BLaER1 (cell line): ENCODE measurements at regions not wholly inside any gene's neighbourhood (a gene's known extent, or its start where the extent isn't known, plus 50 kb on each side); places are given as distances from the start of the nearest gene placed in this dataset.
"Not testable (repeated sequence)": the region's sequence is repeated elsewhere in the genome, so short reads cannot be mapped to it uniquely, and the experiment has no call there.

Experiments
- H3K27ac ChIP-seq: shearing (Covaris generic); formaldehyde crosslinking; 2 replicates; pipeline ENCODE4 v1.8.1; 2022
- H3K27me3 ChIP-seq: shearing (Covaris generic); formaldehyde crosslinking; 2 replicates; pipeline ENCODE4 v1.8.1; 2022
- H3K36me3 ChIP-seq: shearing (Covaris generic); formaldehyde crosslinking; 2 replicates; pipeline ENCODE4 v1.8.1; 2022
- H3K4me1 ChIP-seq: shearing (Covaris generic); formaldehyde crosslinking; 2 replicates; pipeline ENCODE4 v1.8.1; 2022
- H3K4me2 ChIP-seq: shearing (Covaris generic); formaldehyde crosslinking; 2 replicates; pipeline ENCODE4 v1.8.1; 2022
- H3K4me3 ChIP-seq: shearing (Covaris generic); formaldehyde crosslinking; 2 replicates; pipeline ENCODE4 v1.8.1; 2022
- H3K9ac ChIP-seq: shearing (Covaris generic); formaldehyde crosslinking; 2 replicates; pipeline ENCODE4 v1.8.1; 2022
- H3K9me3 ChIP-seq: shearing (Covaris generic); formaldehyde crosslinking; 2 replicates; pipeline ENCODE4 v1.8.1; 2022
- H4K20me1 ChIP-seq: shearing (Covaris generic); formaldehyde crosslinking; 2 replicates; pipeline ENCODE4 v1.8.1; 2022
- Cebpa-rat ChIP-seq: shearing (Covaris generic); IDR thresholded peaks from 2 replicates; pipeline ENCODE4 v1.8.1; 2022

- H3K4me3 ChIP-seq: peak overlapping the region; percentile 25; the same call in 1 of the 2 replicates
- no peaks in the 10 kb centered on the region for H3K36me3 ChIP-seq
- no peak overlapping the region for H3K9ac ChIP-seq
- TF ChIP-seq Cebpa-rat: no peak
- H3K4me1 ChIP-seq: no peaks in the 10 kb centered on the region
- no peak overlapping the region for H3K4me2 ChIP-seq
- peaks cover 8% of the 10 kb centered on the region for H3K9me3 ChIP-seq
- no peaks in the 10 kb centered on the region for H4K20me1 ChIP-seq
- H3K27me3 ChIP-seq: peaks cover 20% of the 10 kb centered on the region
- no peak overlapping the region for H3K27ac ChIP-seq
Measured at GRCh38 chr2:132009874-132010521, 151.8 kb downstream of the ANKRD30BL start.

GRCh38 chr2:132009177-132009873 is 152.4 kb downstream of the ANKRD30BL start:
- no peak overlapping the region for H3K4me2 ChIP-seq
- peaks cover 8% of the 10 kb centered on the region for H3K9me3 ChIP-seq
- H3K36me3 ChIP-seq: no peaks in the 10 kb centered on the region
- no peak for TF ChIP-seq Cebpa-rat
- H3K9ac ChIP-seq: no peak overlapping the region
- H3K27me3 ChIP-seq: peaks cover 20% of the 10 kb centered on the region
- H3K4me1 ChIP-seq: no peaks in the 10 kb centered on the region
- no peaks in the 10 kb centered on the region for H4K20me1 ChIP-seq
- H3K4me3 ChIP-seq: peak overlapping the region; percentile 25; the same call in 1 of the 2 replicates
- H3K27ac ChIP-seq: no peak overlapping the region

GRCh38 chr2:131990751-131991150 is 171.0 kb downstream of the ANKRD30BL start:
- H3K4me2 ChIP-seq, H3K27me3 ChIP-seq, H3K4me1 ChIP-seq, H3K27ac ChIP-seq, H3K4me3 ChIP-seq, H4K20me1 ChIP-seq, H3K9ac ChIP-seq, H3K36me3 ChIP-seq, H3K9me3 ChIP-seq: not testable (repeated sequence)

GRCh38 chr2:131966671-131967070 is 195.1 kb downstream of the ANKRD30BL start:
- H3K9ac ChIP-seq, H3K27ac ChIP-seq, H4K20me1 ChIP-seq, H3K4me2 ChIP-seq, H3K27me3 ChIP-seq, H3K4me1 ChIP-seq, H3K36me3 ChIP-seq, H3K4me3 ChIP-seq: not testable (repeated sequence)
- H3K9me3 ChIP-seq: peaks cover 11% of the 10 kb centered on the region

GRCh38 chr2:131966256-131966655 is 195.5 kb downstream of the ANKRD30BL start:
- Histone ChIP-seq H3K4me3 (no peak overlapping the region), H3K4me2 (no peak overlapping the region), H3K9me3 (peaks cover 11% of the 10 kb centered on the region), H3K4me1 (no peaks in the 10 kb centered on the region), H3K27me3 (no peaks in the 10 kb centered on the region), H3K36me3 (no peaks in the 10 kb centered on the region), H4K20me1 (no peaks in the 10 kb centered on the region), H3K9ac (no peak overlapping the region), H3K27ac (no peak overlapping the region)
- TF ChIP-seq Cebpa-rat: no peak

GRCh38 chr2:131958019-131958609 is 203.6 kb downstream of the ANKRD30BL start:
- H3K27ac ChIP-seq, H4K20me1 ChIP-seq, H3K4me1 ChIP-seq: not testable (repeated sequence)

GRCh38 chr2:131948641-131949040 is 213.1 kb downstream of the ANKRD30BL start:
- not testable (repeated sequence) for H3K9ac ChIP-seq, H3K4me1 ChIP-seq, H3K4me2 ChIP-seq, H4K20me1 ChIP-seq, H3K27ac ChIP-seq, H3K9me3 ChIP-seq, H3K27me3 ChIP-seq, H3K36me3 ChIP-seq, H3K4me3 ChIP-seq

More at GRCh38 chr2:131958019-131958609, 203.6 kb downstream of the ANKRD30BL start:
- not testable (repeated sequence) for H3K27me3 ChIP-seq, H3K4me2 ChIP-seq, H3K9me3 ChIP-seq, H3K4me3 ChIP-seq, H3K9ac ChIP-seq, H3K36me3 ChIP-seq

- not testable (repeated sequence) for H3K36me3 ChIP-seq, H3K27ac ChIP-seq, H3K9me3 ChIP-seq, H3K9ac ChIP-seq, H4K20me1 ChIP-seq, H3K4me1 ChIP-seq, H3K27me3 ChIP-seq, H3K4me3 ChIP-seq, H3K4me2 ChIP-seq
Measured at GRCh38 chr2:131923287-131923686, 238.5 kb downstream of the ANKRD30BL start.

- H4K20me1 ChIP-seq, H3K27ac ChIP-seq, H3K36me3 ChIP-seq, H3K4me3 ChIP-seq, H3K9me3 ChIP-seq, H3K27me3 ChIP-seq, H3K4me1 ChIP-seq, H3K9ac ChIP-seq, H3K4me2 ChIP-seq: not testable (repeated sequence)
Measured at GRCh38 chr2:131922854-131923253, 238.9 kb downstream of the ANKRD30BL start.
